SK-N-SH (cell line): ENCODE measurements at regions not wholly inside any gene's neighbourhood (a gene's known extent, or its start where the extent isn't known, plus 50 kb on each side); places are given as distances from the start of the nearest gene placed in this dataset.

Experiments
- CTCF ChIA-PET: fragments of 300-600, 350-600 bp; formaldehyde crosslinking; extraction: SDS; loops from one replicate; lab custom pipeline; 2021; lab: Yijun Ruan, JAX
- POLR2A ChIA-PET: fragments of 350-600 bp; sonication (Branson Sonifier 250); formaldehyde crosslinking; extraction: SDS; loops from one replicate; lab custom pipeline; 2020; ENCODE audit warnings: antibody characterized with exemption, inconsistent platforms; lab: Yijun Ruan, JAX
- DNase-seq: peaks from one replicate; pipeline ENCODE4 v3.0.0; 2012
- H2AFZ ChIP-seq: fragments of 200-600 bp; sonication (generic); 2 replicates; pipeline ENCODE4 v1.8.1; 2016; ENCODE audit warnings: antibody characterized with exemption, mild to moderate bottlenecking, low read depth
- H3F3A ChIP-seq: fragments of 200-600 bp; sonication (generic); replicated peaks from 2 replicates; pipeline ENCODE3; 2016; ENCODE audit warnings: antibody characterized with exemption, mild to moderate bottlenecking; ENCODE audit not compliant: insufficient read depth
- H3K27ac ChIP-seq, 2 experiments: fragments of 200-500 bp in 1 of 2; fragments of 200-600 bp in 1 of 2; sonication (Bioruptor generic) in 1 of 2; sonication (generic), shearing (Covaris generic) in 1 of 2; 2 replicates each; pipeline versions ENCODE4 v1.5.1 to v1.6.1; 2014 to 2016; ENCODE audit warnings: low read depth in 2 of 2, inconsistent platforms in 1 of 2, low read length in 1 of 2, mild to moderate bottlenecking in 1 of 2, mixed read lengths in 1 of 2
- H3K27me3 ChIP-seq: fragments of 200-600 bp; sonication (generic), shearing (Covaris generic); 2 replicates; pipeline ENCODE4 v1.6.1; 2016; ENCODE audit warnings: mixed run types; ENCODE audit not compliant: insufficient read depth
- H3K36me3 ChIP-seq, 2 experiments: fragments of 200-500 bp in 1 of 2; fragments of 200-600 bp in 1 of 2; sonication (Bioruptor generic) in 1 of 2; sonication (generic) in 1 of 2; replicated peaks in 1 of 2; 2 replicates each; pipeline versions ENCODE3 to v1.5.1; 2014 to 2016; ENCODE audit warnings: low read length in 1 of 2, mild to moderate bottlenecking in 1 of 2; ENCODE audit not compliant: insufficient read depth in 2 of 2, control insufficient read depth in 1 of 2
- H3K4me1 ChIP-seq, 2 experiments: fragments of 200-500 bp in 1 of 2; fragments of 200-600 bp in 1 of 2; sonication (Bioruptor generic) in 1 of 2; sonication (generic), shearing (Covaris generic) in 1 of 2; 2 replicates each; pipeline versions ENCODE4 v1.5.1 to v1.6.1; 2014 to 2016; ENCODE audit warnings: low read depth in 1 of 2, low read length in 1 of 2, mixed run types in 1 of 2; ENCODE audit not compliant: insufficient read depth in 2 of 2, control insufficient read depth in 1 of 2
- H3K4me2 ChIP-seq: fragments of 200-600 bp; sonication (generic), shearing (Covaris generic); 2 replicates; pipeline ENCODE4 v1.6.1; 2017; ENCODE audit warnings: mixed run types
- H3K4me3 ChIP-seq, 2 experiments: fragments of 200-500 bp in 1 of 2; fragments of 200-600 bp in 1 of 2; sonication (Bioruptor generic) in 1 of 2; sonication (generic), shearing (Covaris generic) in 1 of 2; 2 replicates each; pipeline versions ENCODE4 v1.5.1 to v1.8.1; 2014 to 2016; ENCODE audit warnings: low read depth in 2 of 2, inconsistent platforms in 1 of 2, low read length in 1 of 2, mild to moderate bottlenecking in 1 of 2, mixed read lengths in 1 of 2, moderate library complexity in 1 of 2
- H3K79me2 ChIP-seq: fragments of 200-600 bp; sonication (generic); 2 replicates; pipeline ENCODE4 v1.8.1; 2017; ENCODE audit warnings: mild to moderate bottlenecking; ENCODE audit not compliant: insufficient read depth
- H3K9ac ChIP-seq: fragments of 200-600 bp; sonication (generic); 2 replicates; pipeline ENCODE4 v1.6.1; 2017; ENCODE audit warnings: mixed run types
- H3K9me2 ChIP-seq: fragments of 200-600 bp; sonication (generic); 2 replicates; pipeline ENCODE4 v1.6.1; 2017; ENCODE audit warnings: mixed run types
- H3K9me3 ChIP-seq: fragments of 200-600 bp; sonication (generic); 2 replicates; pipeline ENCODE4 v1.6.1; 2017; ENCODE audit warnings: mixed run types, mild to moderate bottlenecking, moderate library complexity
- H4K20me1 ChIP-seq: fragments of 200-600 bp; sonication (generic); 2 replicates; pipeline ENCODE4 v1.6.1; 2017; ENCODE audit warnings: mild to moderate bottlenecking, mixed run types; ENCODE audit not compliant: insufficient read depth
- FOXM1 ChIP-seq: IDR thresholded peaks from 2 replicates; pipeline ENCODE4 v1.4.0; 2012; ENCODE audit warnings: low read depth, mild to moderate bottlenecking
- JUND ChIP-seq: IDR thresholded peaks from 2 replicates; pipeline ENCODE4 v1.4.0; 2012
- MEF2A ChIP-seq: IDR thresholded peaks from 2 replicates; pipeline ENCODE4 v1.4.0; 2012; ENCODE audit warnings: low read depth, borderline replicate concordance
- RAD21 ChIP-seq: IDR thresholded peaks from 2 replicates; pipeline ENCODE4 v1.6.1; 2012; ENCODE audit warnings: mild to moderate bottlenecking, low read length
- TAF1 ChIP-seq: IDR thresholded peaks from 2 replicates; pipeline ENCODE4 v1.6.1; 2012; ENCODE audit warnings: low read depth, mild to moderate bottlenecking, low read length, moderate library complexity, borderline replicate concordance
- WGBS: methylation state at CpG from one replicate; pipeline ENCODE4 v1.1.6; 2017; ENCODE audit warnings: low lambda C conversion rate; 5-methylcytosine and 5-hydroxymethylcytosine counted together
- TF ChIP-seq, protein P1 (sequence below): fragments of 150-350 bp; IDR thresholded peaks from 2 replicates; pipeline ENCODE4 v1.6.1; 2017; ENCODE audit warnings: antibody characterized with exemption, low read length, low read depth, borderline replicate concordance
- TF ChIP-seq, protein P2 (sequence below): IDR thresholded peaks from 2 replicates; pipeline ENCODE4 v1.6.1; 2012; ENCODE audit warnings: mild to moderate bottlenecking, low read depth, low read length, moderate library complexity
- TF ChIP-seq, protein P3 (sequence below): IDR thresholded peaks from 2 replicates; pipeline ENCODE4 v1.4.0; 2012; ENCODE audit warnings: low read depth, borderline replicate concordance
- TF ChIP-seq, protein P4 (sequence below): fragments of 150-350 bp; IDR thresholded peaks from 2 replicates; pipeline ENCODE4 v1.6.1; 2016; ENCODE audit warnings: mild to moderate bottlenecking, low read depth, low read length

DNA sequence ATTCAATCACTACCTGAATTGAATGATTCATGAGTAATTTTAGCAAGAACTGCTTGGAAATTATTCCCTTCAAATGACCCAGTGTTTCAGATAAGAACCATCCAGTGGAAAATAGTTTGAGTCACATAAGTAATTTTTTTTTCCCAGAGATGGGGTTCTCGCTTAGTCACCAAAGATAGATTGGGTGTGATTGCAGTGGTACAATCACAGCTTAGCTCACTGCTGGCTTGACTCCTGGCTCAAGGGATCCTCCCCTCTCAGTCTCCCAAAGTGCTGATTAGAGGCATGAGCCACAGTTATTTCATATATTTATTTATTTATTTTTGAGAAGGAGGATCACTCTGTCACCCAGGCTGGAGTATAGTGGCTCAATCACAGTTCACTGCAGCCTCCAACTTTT, 574.5 kb upstream of the ARRDC3 start (continued):
- TF ChIP-seq, protein P1, sequence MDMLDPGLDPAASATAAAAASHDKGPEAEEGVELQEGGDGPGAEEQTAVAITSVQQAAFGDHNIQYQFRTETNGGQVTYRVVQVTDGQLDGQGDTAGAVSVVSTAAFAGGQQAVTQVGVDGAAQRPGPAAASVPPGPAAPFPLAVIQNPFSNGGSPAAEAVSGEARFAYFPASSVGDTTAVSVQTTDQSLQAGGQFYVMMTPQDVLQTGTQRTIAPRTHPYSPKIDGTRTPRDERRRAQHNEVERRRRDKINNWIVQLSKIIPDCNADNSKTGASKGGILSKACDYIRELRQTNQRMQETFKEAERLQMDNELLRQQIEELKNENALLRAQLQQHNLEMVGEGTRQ, result no peak
- TF ChIP-seq FOXM1 (no peak), TAF1 (no peak)
- TF ChIP-seq, protein P2, sequence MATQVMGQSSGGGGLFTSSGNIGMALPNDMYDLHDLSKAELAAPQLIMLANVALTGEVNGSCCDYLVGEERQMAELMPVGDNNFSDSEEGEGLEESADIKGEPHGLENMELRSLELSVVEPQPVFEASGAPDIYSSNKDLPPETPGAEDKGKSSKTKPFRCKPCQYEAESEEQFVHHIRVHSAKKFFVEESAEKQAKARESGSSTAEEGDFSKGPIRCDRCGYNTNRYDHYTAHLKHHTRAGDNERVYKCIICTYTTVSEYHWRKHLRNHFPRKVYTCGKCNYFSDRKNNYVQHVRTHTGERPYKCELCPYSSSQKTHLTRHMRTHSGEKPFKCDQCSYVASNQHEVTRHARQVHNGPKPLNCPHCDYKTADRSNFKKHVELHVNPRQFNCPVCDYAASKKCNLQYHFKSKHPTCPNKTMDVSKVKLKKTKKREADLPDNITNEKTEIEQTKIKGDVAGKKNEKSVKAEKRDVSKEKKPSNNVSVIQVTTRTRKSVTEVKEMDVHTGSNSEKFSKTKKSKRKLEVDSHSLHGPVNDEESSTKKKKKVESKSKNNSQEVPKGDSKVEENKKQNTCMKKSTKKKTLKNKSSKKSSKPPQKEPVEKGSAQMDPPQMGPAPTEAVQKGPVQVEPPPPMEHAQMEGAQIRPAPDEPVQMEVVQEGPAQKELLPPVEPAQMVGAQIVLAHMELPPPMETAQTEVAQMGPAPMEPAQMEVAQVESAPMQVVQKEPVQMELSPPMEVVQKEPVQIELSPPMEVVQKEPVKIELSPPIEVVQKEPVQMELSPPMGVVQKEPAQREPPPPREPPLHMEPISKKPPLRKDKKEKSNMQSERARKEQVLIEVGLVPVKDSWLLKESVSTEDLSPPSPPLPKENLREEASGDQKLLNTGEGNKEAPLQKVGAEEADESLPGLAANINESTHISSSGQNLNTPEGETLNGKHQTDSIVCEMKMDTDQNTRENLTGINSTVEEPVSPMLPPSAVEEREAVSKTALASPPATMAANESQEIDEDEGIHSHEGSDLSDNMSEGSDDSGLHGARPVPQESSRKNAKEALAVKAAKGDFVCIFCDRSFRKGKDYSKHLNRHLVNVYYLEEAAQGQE, result no peak
- TF ChIP-seq, protein P3, sequence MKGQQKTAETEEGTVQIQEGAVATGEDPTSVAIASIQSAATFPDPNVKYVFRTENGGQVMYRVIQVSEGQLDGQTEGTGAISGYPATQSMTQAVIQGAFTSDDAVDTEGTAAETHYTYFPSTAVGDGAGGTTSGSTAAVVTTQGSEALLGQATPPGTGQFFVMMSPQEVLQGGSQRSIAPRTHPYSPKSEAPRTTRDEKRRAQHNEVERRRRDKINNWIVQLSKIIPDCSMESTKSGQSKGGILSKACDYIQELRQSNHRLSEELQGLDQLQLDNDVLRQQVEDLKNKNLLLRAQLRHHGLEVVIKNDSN, result no peak

DNA sequence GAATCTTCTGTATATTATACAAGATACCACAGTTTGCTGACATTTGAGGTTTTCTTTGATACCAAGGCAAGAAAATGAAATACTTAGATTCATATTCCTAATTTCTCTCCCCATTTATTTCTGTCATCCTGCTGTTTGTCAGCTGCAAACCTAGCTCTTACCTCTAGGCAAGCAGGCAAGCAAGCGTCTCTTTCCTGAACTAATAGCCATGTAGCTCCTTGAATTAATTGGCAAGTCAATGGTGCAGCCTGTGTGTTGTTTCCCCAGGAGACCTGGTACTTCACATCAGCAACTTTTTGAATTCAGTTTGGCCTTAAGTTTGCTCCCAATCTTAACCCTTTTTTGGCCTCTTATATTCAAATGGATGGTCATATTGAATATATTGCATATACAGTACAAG, 573.6 kb upstream of the ARRDC3 start:
- Histone ChIP-seq H2AFZ (no peak overlapping the region), H3K36me3 (no peaks in the 10 kb centered on the region), H3K9me2 (0 out of 2 replicates have a peak, but pooled peaks cover under 1% of the 10 kb centered on the region), H3F3A (no peaks in the 10 kb centered on the region), H3K4me1 (no peaks in the 10 kb centered on the region; a peak in 1 of 4 replicates), H3K79me2 (no peaks in the 10 kb centered on the region), H3K27me3 (no peaks in the 10 kb centered on the region), H4K20me1 (no peaks in the 10 kb centered on the region), H3K9ac (no peak overlapping the region), H3K27ac (no peak overlapping the region), H3K9me3 (no peaks in the 10 kb centered on the region), H3K4me3 (no peak overlapping the region), H3K4me2 (no peak overlapping the region)
- TF ChIP-seq RAD21 (no peak), MEF2A (no peak), JUND (no peak)
- TF ChIP-seq, protein P4, sequence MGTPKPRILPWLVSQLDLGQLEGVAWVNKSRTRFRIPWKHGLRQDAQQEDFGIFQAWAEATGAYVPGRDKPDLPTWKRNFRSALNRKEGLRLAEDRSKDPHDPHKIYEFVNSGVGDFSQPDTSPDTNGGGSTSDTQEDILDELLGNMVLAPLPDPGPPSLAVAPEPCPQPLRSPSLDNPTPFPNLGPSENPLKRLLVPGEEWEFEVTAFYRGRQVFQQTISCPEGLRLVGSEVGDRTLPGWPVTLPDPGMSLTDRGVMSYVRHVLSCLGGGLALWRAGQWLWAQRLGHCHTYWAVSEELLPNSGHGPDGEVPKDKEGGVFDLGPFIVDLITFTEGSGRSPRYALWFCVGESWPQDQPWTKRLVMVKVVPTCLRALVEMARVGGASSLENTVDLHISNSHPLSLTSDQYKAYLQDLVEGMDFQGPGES, result no peak
- CTCF ChIA-PET, result interaction anchor here (0.7 kb wide), 1 partner anchor 8 kb away, joined by 4 read pairs; no protein-coding TSS in a partner anchor
- no peak for DNase-seq
- 89% methylated on average over 1 of the region's 1 CpG for WGBS
- POLR2A ChIA-PET, result no interaction called here
